ENCODE measurements at regions not wholly inside any gene's neighbourhood (a gene's known extent, or its start where the extent isn't known, plus 50 kb on each side); places are given as distances from the start of the nearest gene placed in this dataset.
"Not testable (repeated sequence)": the region's sequence is repeated elsewhere in the genome, so short reads cannot be mapped to it uniquely, and the experiment has no call there.

DNA sequence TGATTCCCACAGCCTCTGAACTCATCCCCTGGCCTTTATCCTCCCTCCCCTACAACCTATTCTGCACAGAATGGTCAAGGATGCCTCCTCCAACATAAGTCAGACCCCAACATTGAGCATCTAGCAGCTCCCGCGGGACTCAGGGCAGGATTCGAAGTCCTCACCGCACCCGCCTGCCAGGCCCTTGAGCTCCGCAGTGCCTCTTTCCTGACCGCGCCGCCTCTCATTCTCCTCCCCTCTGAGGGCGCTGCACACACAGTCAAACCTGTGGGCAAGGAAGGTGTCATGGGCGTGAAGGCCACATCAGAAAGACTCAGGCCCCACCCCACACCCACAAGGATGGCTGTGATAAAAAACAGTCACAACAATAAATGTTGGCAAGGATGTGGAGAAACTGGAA, 84.1 kb downstream of the CPZ start:
- Mint-ChIP-seq H3K4me1 (ENCODE audit: unreplicated experiment) (no peaks in the 10 kb centered on the region), H3K4me3 (ENCODE audit: unreplicated experiment) (no peak overlapping the region), H3K9me3 (ENCODE audit: unreplicated experiment) (no peaks in the 10 kb centered on the region), H3K27me3 (ENCODE audit: unreplicated experiment) (peaks cover 7% of the 10 kb centered on the region), H3K36me3 (ENCODE audit: low read depth, unreplicated experiment) (peaks cover 4% of the 10 kb centered on the region), H3K27ac (ENCODE audit: unreplicated experiment) (no peak overlapping the region)
- no peak for DNase-seq (ENCODE audit: low spot score)
- TF ChIP-seq, protein P1, sequence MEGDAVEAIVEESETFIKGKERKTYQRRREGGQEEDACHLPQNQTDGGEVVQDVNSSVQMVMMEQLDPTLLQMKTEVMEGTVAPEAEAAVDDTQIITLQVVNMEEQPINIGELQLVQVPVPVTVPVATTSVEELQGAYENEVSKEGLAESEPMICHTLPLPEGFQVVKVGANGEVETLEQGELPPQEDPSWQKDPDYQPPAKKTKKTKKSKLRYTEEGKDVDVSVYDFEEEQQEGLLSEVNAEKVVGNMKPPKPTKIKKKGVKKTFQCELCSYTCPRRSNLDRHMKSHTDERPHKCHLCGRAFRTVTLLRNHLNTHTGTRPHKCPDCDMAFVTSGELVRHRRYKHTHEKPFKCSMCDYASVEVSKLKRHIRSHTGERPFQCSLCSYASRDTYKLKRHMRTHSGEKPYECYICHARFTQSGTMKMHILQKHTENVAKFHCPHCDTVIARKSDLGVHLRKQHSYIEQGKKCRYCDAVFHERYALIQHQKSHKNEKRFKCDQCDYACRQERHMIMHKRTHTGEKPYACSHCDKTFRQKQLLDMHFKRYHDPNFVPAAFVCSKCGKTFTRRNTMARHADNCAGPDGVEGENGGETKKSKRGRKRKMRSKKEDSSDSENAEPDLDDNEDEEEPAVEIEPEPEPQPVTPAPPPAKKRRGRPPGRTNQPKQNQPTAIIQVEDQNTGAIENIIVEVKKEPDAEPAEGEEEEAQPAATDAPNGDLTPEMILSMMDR (IDR thresholded peaks at IDR 0.05; ENCODE audit: unreplicated experiment), result no peak

DNA sequence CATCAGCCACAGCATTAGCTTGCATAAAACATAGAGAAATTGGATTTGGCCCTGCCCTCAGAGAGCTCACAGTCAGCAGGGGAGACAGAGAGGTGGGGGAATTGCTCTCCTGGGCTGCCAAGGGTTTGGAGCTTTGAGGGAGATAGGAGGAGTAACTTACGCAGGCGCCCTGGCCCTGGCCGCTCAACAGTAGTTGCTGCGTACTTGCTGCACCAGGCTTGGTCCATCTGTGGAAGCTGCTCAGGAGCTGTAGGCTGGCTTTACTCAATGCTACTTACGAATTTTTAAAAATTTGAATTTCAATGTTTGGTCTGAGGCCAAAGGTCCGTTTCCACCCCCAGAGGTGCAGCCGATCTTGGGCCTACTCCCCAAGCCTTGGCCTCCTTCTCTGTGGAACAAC, 83.3 kb downstream of the CPZ start:
- no peaks in the 10 kb centered on the region for H3K4me1 Mint-ChIP-seq (ENCODE audit: unreplicated experiment)
- peaks cover 4% of the 10 kb centered on the region for H3K36me3 Mint-ChIP-seq (ENCODE audit: low read depth, unreplicated experiment)
- no peak overlapping the region for H3K4me3 Mint-ChIP-seq (ENCODE audit: unreplicated experiment)
- TF ChIP-seq, protein P1 (IDR thresholded peaks at IDR 0.05; ENCODE audit: unreplicated experiment), result no peak
- DNase-seq (ENCODE audit: low spot score), result no peak
- H3K27ac Mint-ChIP-seq (ENCODE audit: unreplicated experiment), result no peak overlapping the region
- no peaks in the 10 kb centered on the region for H3K9me3 Mint-ChIP-seq (ENCODE audit: unreplicated experiment)
- H3K27me3 Mint-ChIP-seq (ENCODE audit: unreplicated experiment), result peaks cover 10% of the 10 kb centered on the region

DNA sequence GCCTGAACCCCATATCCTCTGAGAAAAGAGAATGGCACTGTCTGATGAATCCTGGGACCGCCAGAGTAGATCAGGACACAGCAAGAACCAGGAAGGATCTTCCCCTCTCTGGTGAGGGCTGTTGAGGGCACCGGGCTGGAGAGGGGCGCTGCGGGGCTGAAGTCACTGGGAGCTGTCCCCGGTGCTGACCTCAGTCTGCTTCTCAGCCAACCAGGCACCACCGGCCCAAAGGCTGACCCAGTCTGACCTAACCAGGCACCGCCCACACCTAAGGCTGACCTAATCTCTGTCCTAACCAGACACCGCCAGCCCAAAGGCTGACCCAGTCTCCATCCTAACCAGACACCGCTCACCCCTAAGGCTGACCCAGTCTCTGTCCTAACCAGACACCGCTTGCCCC, 82.8 kb downstream of the CPZ start:
- no peak overlapping the region for H3K4me3 Mint-ChIP-seq (ENCODE audit: unreplicated experiment)
- TF ChIP-seq, protein P1 (IDR thresholded peaks at IDR 0.05; ENCODE audit: unreplicated experiment), result no peak
- DNase-seq (ENCODE audit: low spot score), result peak; percentile 77
- peaks cover 4% of the 10 kb centered on the region for H3K36me3 Mint-ChIP-seq (ENCODE audit: low read depth, unreplicated experiment)
- no peak overlapping the region for H3K27ac Mint-ChIP-seq (ENCODE audit: unreplicated experiment)
- no peaks in the 10 kb centered on the region for H3K4me1 Mint-ChIP-seq (ENCODE audit: unreplicated experiment)
- peaks cover 10% of the 10 kb centered on the region for H3K27me3 Mint-ChIP-seq (ENCODE audit: unreplicated experiment)
- H3K9me3 Mint-ChIP-seq (ENCODE audit: unreplicated experiment), result no peaks in the 10 kb centered on the region

DNA sequence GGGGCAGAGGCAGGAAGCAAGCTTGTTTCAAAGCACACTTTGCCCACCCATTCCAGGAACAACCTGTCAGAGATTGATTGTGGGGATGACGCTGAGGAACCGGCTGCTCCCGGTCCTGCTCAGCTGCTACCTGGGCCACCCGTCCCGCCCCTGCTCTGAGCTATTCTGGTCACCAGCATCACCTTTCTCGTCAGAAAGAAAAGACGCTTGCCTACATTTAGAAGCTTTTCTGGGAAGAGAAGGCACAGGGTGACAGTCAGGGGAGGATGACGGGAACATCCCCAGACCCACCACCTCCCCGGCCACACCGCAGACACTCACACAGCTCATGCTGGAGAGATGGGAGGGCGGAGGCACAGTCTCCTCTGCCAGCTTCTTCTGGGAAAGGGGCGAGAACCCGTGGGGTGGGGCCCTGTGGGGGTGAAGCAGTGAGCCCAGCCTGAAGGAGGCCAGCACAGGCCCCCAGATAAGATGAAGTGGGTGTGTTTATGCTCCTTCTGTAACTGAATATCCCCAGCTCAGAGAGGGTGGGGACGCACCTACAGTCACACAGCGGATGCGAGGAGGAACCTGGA, 81.8 kb downstream of the CPZ start:
- Mint-ChIP-seq H3K27me3 (ENCODE audit: unreplicated experiment) (peaks cover 10% of the 10 kb centered on the region), H3K27ac (ENCODE audit: unreplicated experiment) (no peak overlapping the region), H3K4me1 (ENCODE audit: unreplicated experiment) (no peaks in the 10 kb centered on the region), H3K9me3 (ENCODE audit: unreplicated experiment) (no peaks in the 10 kb centered on the region), H3K36me3 (ENCODE audit: low read depth, unreplicated experiment) (peaks cover 4% of the 10 kb centered on the region), H3K4me3 (ENCODE audit: unreplicated experiment) (no peak overlapping the region)
- DNase-seq (ENCODE audit: low spot score), result no peak
- TF ChIP-seq, protein P1 (IDR thresholded peaks at IDR 0.05; ENCODE audit: unreplicated experiment), result no peak

DNA sequence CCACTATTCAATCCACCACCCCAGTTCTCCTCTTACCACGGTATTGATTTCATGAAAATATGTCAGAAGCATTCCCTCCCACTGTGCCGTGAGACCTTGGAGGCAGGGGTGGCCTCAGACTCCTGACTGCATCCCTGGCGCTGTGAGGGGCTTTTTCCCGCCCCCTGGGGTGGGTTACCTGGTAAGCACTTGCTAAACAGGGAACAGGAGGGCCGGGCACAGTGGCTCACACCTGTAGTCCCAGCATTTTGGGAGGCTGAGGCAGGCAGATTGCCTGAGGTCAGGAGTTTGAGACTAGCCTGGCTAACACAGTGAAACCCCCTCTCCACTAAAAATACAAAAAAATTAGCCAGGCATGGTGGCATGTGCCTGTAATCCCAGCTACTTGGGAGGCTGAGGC, 80.5 kb downstream of the CPZ start:
- H3K4me1 Mint-ChIP-seq (ENCODE audit: unreplicated experiment); H3K27me3 Mint-ChIP-seq (ENCODE audit: unreplicated experiment); H3K27ac Mint-ChIP-seq (ENCODE audit: unreplicated experiment); DNase-seq (ENCODE audit: low spot score); H3K4me3 Mint-ChIP-seq (ENCODE audit: unreplicated experiment); H3K36me3 Mint-ChIP-seq (ENCODE audit: low read depth, unreplicated experiment); H3K9me3 Mint-ChIP-seq (ENCODE audit: unreplicated experiment): not testable (repeated sequence)

All from endothelial cell (in vitro differentiated cells).